A172 (cell line): ENCODE measurements at regions not wholly inside any gene's neighbourhood (a gene's known extent, or its start where the extent isn't known, plus 50 kb on each side); places are given as distances from the start of the nearest gene placed in this dataset.
"Not testable (repeated sequence)": the region's sequence is repeated elsewhere in the genome, so short reads cannot be mapped to it uniquely, and the experiment has no call there.

Source experiments
- DNase-seq: peaks from one replicate; pipeline ENCODE4 v3.0.0-alpha.2; 2015; ENCODE audit warnings: low spot score

DNA sequence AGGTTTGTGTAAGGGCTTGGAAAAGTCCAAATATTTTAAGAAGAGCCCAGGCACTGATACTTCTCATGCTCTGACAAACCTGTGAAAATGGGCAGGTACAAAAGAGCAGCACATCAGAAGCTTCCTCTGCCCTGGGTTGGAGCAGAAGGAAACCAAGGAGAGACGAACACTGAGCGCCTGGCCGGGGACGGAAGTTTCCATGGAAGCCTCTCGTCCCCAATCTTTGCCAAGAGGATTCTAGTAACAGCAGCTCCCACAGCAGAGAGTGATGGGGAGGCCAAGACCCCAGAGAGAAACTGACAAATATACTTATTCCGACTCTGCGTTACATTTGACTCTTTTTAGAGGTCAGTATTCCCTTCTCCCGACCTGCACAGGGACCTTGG, 268.5 kb downstream of the C16orf95 start:
- DNase-seq, result no peak

DNA sequence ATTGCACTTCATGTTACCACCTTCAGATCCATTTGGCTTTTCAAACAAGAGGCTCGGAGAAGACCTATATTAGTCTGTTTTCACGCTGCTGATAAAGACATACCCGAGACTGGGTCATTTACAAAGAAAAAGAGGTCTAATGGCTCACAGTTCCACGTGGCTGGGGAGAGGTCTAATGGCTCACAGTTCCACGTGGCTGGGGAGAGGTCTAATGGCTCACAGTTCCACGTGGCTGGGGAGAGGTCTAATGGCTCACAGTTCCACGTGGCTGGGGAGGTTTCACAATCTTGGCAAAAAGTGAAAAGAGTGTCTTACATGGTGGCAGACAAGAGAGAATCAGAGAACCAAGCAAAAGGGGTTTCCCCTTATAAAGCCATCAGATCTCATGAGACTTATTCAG, 268.0 kb downstream of the C16orf95 start:
- DNase-seq, result not testable (repeated sequence)

GRCh38 chr16:87050142-87050541, 267.1 kb downstream of the C16orf95 start:
- no peak for DNase-seq

DNA sequence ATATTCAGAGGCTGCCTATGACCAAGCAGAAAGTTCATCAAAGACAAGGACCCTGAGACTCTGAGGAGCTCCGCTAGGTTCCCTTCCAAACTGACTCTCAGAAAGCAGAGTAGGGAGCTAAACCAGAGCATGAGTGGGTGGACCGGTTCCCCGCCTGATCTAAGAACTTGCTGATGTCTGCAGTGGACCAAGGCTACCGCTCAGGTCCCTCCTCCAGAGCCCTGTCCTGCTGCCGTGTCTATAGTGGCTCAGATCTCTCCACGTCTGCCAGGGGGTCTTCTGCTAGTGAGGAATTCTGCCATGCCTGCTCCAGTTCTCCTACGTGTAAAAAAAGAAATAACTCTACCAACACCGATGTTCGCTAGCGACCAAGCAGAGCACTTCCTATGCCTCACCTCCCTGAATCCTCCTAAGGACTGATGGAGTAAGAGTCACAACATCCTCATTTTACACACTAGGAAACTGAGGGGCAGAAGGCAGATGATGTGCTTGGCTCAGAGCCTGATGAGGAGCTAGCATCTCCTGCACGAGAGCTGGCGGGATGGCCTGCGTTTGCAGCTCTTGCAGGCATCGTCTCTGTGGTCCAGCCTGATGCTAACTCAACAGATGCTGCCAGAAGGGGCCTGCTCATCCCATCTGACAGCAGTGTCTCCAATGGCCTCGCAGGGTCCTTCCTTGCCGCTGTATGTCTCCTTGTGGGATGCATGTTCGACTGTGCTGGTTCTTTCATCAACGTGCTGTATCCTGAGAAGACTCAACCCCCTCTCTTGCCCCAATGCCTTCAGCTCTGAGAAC, 265.5 kb downstream of the C16orf95 start:
- no peak for DNase-seq

- DNase-seq, result no peak
These were observed 264.7 kb downstream of the C16orf95 start for GRCh38 chr16:87052506-87052905.

GRCh38 chr16:87053016-87053982, 263.9 kb downstream of the C16orf95 start:
- DNase-seq, result no peak

DNA sequence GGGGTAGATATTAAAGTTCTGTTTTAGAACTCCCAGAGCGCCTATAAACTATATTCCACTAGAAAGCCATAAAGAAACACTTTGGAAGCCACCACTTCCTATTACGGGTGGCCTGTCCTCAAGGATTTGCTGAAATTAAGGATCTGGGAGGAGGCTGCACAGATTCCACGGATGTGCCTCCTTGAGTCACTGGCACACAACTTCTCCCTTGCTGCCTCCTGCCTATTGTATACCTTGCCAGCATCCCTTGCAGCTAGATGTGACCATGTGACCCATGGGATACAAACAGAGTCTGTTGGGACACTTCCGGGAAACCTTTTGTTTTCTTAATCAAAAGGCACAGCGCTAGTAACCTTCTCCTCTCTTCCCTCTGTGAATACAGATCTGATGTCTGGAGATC, 263.0 kb downstream of the C16orf95 start:
- no peak for DNase-seq

DNA sequence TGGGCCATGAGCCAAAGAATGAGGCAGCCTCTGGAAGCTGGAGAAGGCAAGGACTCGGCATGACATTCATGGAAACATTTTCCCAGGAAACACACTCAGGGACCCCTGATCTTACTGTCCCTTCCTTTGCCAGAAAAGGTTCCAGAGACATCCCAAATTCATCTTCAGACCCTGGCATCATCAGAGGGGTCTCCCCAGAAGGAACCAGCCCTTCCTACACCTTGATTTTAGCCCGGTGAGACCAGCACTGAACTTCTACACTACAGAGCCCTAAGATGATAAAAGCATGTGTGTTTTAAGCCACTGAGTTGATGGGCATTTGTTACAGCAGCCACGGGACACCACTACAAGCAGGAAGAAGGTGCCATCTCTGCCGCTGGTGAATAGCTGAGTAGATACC, 262.3 kb downstream of the C16orf95 start:
- no peak for DNase-seq

DNA sequence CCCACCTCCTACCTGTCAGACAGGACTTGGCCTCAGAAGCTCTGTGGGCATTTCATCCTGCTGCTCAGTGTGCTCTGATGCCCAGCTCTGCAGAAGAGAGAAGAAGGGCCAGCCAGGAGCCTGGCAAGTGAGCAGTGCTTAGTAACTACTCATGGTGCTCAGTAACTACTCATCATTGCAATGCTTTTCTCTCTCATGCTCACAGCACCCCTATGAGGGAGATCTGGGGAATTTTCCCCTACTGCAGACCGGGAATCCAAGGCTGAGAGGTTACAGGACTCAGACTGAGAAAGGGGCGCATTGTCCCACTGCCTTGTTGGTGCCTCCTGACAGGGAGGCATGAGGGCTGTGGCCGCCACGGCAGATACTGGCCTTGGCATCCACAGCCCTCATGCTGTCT, 261.1 kb downstream of the C16orf95 start:
- peak; percentile 54 for DNase-seq

DNA sequence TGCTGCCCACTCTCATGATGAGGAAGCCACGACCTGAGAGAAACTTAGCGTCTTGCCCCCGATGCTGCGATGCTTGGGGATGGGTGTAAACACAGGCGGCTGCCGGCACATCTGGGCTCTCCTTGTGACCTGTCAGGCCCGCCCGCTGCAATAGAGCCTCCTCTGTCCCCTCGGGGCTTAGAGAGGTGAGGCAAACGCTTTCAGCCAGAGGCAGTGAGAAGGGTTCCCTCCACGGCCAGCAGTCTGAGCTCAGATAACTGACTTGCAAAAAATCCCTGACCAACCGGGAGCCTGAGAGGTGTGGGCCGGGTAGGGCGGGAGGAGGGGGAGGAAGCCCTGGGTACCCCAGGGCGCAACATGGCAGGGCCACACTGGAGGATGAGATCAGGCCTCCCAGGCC, 260.6 kb downstream of the C16orf95 start:
- no peak for DNase-seq

DNA sequence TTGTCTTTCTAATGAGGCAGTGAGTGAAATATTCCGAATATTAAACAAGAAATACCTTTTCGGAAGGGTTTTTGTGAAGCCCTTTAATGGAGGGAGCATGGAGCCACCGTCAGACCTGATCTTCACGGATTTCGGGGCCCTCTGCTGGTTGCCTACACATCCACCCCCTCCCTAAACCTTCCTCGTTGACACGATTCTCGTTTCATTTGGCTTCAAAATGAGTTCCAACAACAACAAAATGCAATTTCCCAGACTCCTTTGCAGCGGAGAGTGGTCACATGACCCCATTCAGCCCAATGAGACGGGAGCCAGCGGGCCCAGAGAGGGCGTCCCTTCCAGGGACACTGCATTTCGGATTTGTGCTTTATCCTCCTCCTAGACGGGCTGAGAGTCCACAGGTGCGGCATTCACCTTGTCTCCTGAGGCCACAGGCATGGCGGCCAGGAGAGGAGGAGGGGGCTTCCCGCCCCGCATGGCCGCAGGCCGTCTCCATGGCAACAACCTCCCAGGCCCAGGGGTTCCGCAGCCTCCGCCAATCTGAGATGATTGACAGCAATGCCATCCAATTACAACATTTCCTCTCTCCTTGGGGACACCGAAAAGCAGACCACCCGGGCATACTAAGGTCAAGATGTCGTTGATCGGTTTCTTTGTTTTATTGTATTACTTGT, 259.8 kb downstream of the C16orf95 start:
- DNase-seq, result no peak

- DNase-seq, result no peak
These were observed 259.1 kb downstream of the C16orf95 start for GRCh38 chr16:87057951-87058560.

DNA sequence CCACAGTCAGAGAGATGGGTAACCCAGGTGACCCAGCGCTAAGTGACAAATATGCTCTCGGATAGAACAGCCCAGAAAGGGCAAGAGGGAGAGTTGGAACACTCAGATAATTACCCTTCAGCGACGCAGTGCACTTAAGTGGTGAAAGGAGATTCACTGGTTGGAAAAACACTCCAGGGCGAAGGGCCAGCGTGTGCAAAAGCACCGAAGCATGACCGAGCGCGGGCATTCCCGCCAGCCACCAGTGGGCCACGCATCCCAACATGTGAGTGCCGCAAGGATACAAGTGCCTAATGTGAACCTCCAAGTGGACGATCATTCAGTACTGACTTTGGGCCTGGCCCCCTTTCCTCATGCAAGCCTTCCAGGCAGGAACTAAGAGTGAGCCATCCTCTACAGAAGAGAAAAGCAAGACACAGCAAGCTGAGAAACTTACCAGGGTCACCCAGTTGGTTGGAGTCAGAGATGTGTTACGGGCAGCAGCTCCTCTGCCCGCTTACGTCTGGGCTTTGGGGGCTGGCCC, 258.4 kb downstream of the C16orf95 start:
- no peak for DNase-seq

GRCh38 chr16:87060034-87060986, 256.9 kb downstream of the C16orf95 start:
- peak; percentile 58 for DNase-seq

GRCh38 chr16:87061243-87061920, 255.8 kb downstream of the C16orf95 start:
- no peak for DNase-seq

- peak; percentile 65 for DNase-seq
These were observed 254.4 kb downstream of the C16orf95 start for GRCh38 chr16:87062569-87063442.

DNA sequence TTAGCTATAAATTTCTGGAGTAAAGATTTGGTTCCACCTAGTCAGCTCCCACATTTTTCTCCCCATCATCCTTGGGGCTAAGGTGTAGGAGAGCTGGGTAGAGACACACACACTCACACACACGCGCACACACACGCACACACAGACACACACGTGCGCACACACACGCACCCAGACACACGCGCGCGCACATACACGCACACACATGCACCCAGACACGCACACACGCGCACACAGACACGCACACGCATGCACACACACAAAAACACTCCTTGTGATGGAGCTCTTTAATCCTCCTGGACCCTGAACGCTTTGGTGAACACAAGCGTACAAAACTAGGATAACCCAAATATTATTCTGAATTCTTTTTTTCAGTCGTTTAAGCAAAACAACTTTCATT, 253.6 kb downstream of the C16orf95 start:
- DNase-seq, result no peak

DNA sequence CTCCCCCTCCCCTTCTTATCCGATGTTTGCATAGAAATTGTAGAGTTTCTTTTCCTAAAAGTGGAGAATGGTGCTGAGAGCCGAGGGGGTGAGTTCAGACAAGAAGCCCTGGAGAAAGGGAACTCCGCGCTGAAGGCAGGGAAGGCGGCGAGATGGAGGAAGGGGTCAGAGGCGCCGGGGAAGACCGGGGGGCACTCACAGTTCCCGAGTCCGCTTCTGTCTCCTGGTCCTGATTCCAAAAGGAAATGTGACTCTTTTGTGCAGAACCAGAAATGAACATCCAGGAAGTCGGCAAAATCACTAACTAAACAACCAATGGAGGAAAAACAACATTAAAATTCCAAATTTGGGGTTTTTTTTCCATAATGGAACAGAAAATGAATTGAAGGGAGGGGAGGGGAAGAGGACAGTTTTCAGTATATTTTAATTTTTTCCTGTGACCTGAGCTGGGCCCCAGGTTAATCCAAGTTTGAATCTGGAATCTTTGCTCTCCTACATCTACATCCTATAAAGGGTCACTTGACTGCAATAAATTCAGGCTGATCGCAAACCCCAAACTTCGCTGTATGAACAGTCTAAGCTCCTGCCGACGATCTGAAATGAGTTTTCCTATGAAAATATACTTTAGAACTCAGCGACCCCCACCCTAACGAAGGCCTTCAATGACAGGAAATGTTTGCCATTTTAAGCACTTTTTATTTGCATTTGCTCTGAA, 252.3 kb downstream of the C16orf95 start:
- DNase-seq, result no peak
